ENCODE measurements at regions not wholly inside any gene's neighbourhood (a gene's known extent, or its start where the extent isn't known, plus 50 kb on each side); places are given as distances from the start of the nearest gene placed in this dataset.
A peak's percentile ranks its signal among the peaks of the same experiment; 100 is the strongest.

DNA sequence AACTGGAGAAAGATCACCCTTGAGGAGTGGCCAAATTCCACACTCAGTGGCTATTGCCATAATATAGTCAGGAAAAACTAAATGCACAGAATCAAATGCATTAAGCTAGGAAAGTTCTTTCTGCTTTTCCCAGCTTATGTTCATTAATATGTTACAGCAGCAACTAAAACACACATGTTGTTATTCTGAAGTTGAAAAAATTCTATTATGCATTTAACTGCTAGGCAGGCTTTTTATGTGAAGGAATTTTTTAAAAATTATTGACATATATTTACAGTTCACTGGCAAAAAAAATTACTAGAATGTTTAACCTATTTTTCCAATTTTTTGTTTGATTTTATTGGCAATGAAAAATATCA, 135.2 kb upstream of the IL12A start:
- TF ChIP-seq, protein P1, sequence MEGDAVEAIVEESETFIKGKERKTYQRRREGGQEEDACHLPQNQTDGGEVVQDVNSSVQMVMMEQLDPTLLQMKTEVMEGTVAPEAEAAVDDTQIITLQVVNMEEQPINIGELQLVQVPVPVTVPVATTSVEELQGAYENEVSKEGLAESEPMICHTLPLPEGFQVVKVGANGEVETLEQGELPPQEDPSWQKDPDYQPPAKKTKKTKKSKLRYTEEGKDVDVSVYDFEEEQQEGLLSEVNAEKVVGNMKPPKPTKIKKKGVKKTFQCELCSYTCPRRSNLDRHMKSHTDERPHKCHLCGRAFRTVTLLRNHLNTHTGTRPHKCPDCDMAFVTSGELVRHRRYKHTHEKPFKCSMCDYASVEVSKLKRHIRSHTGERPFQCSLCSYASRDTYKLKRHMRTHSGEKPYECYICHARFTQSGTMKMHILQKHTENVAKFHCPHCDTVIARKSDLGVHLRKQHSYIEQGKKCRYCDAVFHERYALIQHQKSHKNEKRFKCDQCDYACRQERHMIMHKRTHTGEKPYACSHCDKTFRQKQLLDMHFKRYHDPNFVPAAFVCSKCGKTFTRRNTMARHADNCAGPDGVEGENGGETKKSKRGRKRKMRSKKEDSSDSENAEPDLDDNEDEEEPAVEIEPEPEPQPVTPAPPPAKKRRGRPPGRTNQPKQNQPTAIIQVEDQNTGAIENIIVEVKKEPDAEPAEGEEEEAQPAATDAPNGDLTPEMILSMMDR (IDR thresholded peaks at IDR 0.05; ENCODE audit: insufficient read depth, low read length, poor library complexity, severe bottlenecking): no peak
- no peaks in the 10 kb centered on the region for H3K27me3 ChIP-seq (ENCODE audit: control insufficient read depth, insufficient read depth, low read length)
- no peak for DNase-seq (ENCODE audit: low read depth)
- no peaks in the 10 kb centered on the region for H3K36me3 ChIP-seq (ENCODE audit: control insufficient read depth, insufficient read depth, low read length)
- H3K4me3 ChIP-seq (ENCODE audit: low read depth, low read length): no peak overlapping the region

DNA sequence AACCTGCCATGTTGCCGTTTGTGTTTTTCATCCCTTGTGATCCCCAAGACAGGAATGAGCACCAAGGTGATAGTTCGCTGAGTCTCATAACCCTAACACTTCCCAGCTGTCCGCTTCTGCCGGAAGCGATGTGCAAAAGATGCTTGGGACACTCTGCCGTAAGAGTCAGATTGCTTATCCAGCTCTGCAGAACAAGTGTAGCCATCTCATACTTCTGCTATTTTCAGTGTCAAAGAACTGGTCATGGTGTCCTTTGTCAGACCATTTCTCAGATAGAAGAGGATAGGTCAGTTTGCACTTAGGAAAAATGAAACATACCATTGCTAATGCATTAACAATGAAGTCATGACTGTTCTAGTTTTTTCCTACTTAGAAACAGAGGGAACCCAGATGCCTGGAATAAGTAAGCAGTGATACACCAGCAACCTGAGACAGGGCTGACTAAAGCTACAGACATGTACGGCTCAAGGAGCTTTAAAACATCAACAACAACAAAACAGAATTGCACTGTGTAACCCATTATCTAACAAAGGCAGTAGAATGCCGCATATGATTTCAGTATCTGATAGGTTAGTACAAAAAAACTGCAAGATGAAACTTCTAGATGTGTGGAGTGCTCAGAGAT, 134.0 kb upstream of the IL12A start:
- TF ChIP-seq, protein P1 (IDR thresholded peaks at IDR 0.05; ENCODE audit: insufficient read depth, low read length, poor library complexity, severe bottlenecking): no peak
- Histone ChIP-seq H3K36me3 (ENCODE audit: control insufficient read depth, insufficient read depth, low read length) (no peaks in the 10 kb centered on the region), H3K4me3 (ENCODE audit: low read depth, low read length) (peak overlapping the region; percentile 11), H3K27me3 (ENCODE audit: control insufficient read depth, insufficient read depth, low read length) (no peaks in the 10 kb centered on the region)
- DNase-seq (ENCODE audit: low read depth): peak; percentile 96

DNA sequence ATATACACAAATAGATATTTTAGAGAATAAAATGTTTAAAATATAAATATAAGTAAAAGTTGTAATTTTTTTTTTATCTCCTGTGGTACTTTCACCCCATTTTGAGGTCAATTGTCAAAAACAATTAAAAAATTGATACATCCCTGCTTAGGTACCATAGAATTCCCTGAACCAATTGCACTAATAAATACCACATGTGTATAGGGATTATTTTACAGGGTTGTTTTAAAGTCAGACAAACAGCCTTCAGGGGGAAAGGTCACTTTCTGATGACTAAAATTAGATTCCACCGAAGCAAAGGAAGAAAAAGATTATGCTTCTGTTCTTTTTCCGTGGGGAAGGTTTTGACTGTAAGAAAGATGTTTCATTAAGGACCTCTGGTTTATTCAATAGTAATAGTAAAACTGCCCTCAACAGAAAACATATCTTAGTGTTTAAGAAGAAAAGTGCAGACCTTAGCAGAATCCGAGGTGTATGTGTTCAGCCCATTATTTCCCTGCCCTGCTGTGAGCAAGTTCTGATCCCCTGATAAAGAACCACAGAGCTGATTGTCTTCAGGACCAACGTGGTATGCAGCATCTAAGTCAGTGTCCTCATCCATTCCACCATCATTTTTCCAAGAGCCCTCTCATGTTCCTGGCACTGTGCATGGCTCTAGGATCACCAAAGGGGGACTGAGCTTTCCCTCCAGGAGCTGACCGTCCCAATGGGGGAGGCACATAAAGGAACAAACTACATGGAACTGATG, 132.9 kb upstream of the IL12A start:
- H3K27me3 ChIP-seq (ENCODE audit: control insufficient read depth, insufficient read depth, low read length): no peaks in the 10 kb centered on the region
- H3K4me3 ChIP-seq (ENCODE audit: low read depth, low read length): no peak overlapping the region
- TF ChIP-seq, protein P1 (IDR thresholded peaks at IDR 0.05; ENCODE audit: insufficient read depth, low read length, poor library complexity, severe bottlenecking): no peak
- no peak for DNase-seq (ENCODE audit: low read depth)
- H3K36me3 ChIP-seq (ENCODE audit: control insufficient read depth, insufficient read depth, low read length): no peaks in the 10 kb centered on the region

DNA sequence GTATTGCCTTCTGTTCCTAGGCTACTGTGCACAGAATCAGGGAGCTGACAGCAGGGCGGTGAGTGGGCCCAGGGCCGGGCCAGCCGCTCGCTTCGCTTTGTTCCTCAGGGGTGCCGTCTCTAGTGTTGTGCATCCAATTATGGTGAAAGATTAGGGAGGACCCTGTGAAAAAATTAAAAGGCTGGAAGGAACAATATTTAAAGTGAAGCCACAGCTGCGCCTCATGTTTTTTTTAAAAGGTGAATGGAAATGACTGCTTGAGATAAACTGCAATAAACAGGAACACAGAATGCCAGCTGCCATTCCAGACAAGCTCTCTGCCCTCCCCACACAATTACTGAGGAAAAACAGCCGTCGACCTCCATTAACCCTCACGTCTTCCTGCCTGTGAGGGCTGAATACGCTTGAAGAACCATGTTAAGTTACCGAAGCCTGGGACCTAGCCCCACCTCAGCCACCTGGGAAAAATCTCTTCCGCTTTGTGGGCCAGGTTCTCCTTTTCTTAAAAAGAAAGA, 132.0 kb upstream of the IL12A start:
- no peak for DNase-seq (ENCODE audit: low read depth)
- Histone ChIP-seq H3K4me3 (ENCODE audit: low read depth, low read length) (no peak overlapping the region), H3K36me3 (ENCODE audit: control insufficient read depth, insufficient read depth, low read length) (no peaks in the 10 kb centered on the region), H3K27me3 (ENCODE audit: control insufficient read depth, insufficient read depth, low read length) (no peaks in the 10 kb centered on the region)
- TF ChIP-seq, protein P1 (IDR thresholded peaks at IDR 0.05; ENCODE audit: insufficient read depth, low read length, poor library complexity, severe bottlenecking): no peak

DNA sequence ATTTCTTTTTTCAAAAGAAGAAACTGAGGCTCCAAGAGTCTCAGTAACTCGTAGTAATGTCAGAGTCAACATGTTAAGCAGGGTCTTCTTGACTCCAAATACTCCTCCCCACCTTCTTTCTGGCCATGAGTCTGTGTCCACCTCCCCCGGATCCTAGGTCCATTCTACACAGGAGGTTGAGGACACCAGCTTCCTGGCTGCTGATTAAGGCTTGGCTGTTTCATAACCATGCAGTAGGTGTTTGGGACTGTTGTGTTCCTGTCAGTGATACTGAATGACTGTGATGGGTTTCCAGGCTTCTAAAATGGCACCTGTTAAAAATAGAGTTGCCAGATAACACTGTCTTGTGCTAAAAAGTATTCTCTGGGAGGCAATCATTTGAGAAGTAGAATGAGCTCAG, 130.8 kb upstream of the IL12A start:
- no peak overlapping the region for H3K4me3 ChIP-seq (ENCODE audit: low read depth, low read length)
- no peaks in the 10 kb centered on the region for H3K36me3 ChIP-seq (ENCODE audit: control insufficient read depth, insufficient read depth, low read length)
- no peaks in the 10 kb centered on the region for H3K27me3 ChIP-seq (ENCODE audit: control insufficient read depth, insufficient read depth, low read length)
- TF ChIP-seq, protein P1 (IDR thresholded peaks at IDR 0.05; ENCODE audit: insufficient read depth, low read length, poor library complexity, severe bottlenecking): no peak
- no peak for DNase-seq (ENCODE audit: low read depth)
